Karpas-422 (cell line): ENCODE measurements at regions not wholly inside any gene's neighbourhood (a gene's known extent, or its start where the extent isn't known, plus 50 kb on each side); places are given as distances from the start of the nearest gene placed in this dataset.

Source experiments
- DNase-seq: peaks from one replicate; pipeline ENCODE4 v3.0.0-alpha.2; 2015
- H2AFZ ChIP-seq: fragments of 200-600 bp; sonication (generic); 2 replicates; pipeline ENCODE4 v1.6.1; 2014; ENCODE audit warnings: antibody characterized with exemption, low read length, mixed read lengths
- H3K27ac ChIP-seq: fragments of 200-600 bp; sonication (generic); 2 replicates; pipeline ENCODE4 v1.5.1; 2014; ENCODE audit warnings: mild to moderate bottlenecking, low read length, moderate library complexity
- H3K27me3 ChIP-seq: fragments of 200-600 bp; sonication (generic); 2 replicates; pipeline ENCODE4 v1.6.1; 2014; ENCODE audit warnings: low read length, mixed read lengths
- H3K36me3 ChIP-seq: fragments of 200-600 bp; sonication (generic); 2 replicates; pipeline ENCODE4 v1.6.1; 2014; ENCODE audit warnings: low read length, mixed read lengths; ENCODE audit not compliant: insufficient read depth
- H3K4me1 ChIP-seq: fragments of 200-600 bp; sonication (generic); 2 replicates; pipeline ENCODE4 v1.6.1; 2014; ENCODE audit warnings: mild to moderate bottlenecking, low read length, mixed read lengths
- H3K4me2 ChIP-seq: fragments of 200-600 bp; sonication (generic); 2 replicates; pipeline ENCODE4 v1.6.1; 2014; ENCODE audit warnings: low read length, low read depth, mild to moderate bottlenecking; ENCODE audit not compliant: poor library complexity, severe bottlenecking
- H3K4me3 ChIP-seq: fragments of 200-600 bp; sonication (generic); 2 replicates; pipeline ENCODE4 v1.5.1; 2014; ENCODE audit warnings: mild to moderate bottlenecking, antibody characterized with exemption, low read length, mixed read lengths
- H3K79me2 ChIP-seq: fragments of 200-600 bp; sonication (generic); 2 replicates; pipeline ENCODE4 v1.6.1; 2014; ENCODE audit warnings: mild to moderate bottlenecking, low read length, mixed read lengths
- H3K9ac ChIP-seq: fragments of 200-600 bp; sonication (generic); 2 replicates; pipeline ENCODE4 v1.6.0; 2014; ENCODE audit warnings: low read length
- H3K9me2 ChIP-seq: fragments of 200-600 bp; sonication (generic), shearing (Covaris generic); replicated peaks from 2 replicates; pipeline ENCODE4 v1.6.0; 2014; ENCODE audit warnings: mild to moderate bottlenecking, low read length, moderate library complexity; ENCODE audit not compliant: insufficient read depth
- H3K9me3 ChIP-seq: fragments of 300-700, 200-600 bp; sonication (generic); 2 replicates; pipeline ENCODE4 v1.6.1; 2014; ENCODE audit warnings: low read length, mixed read lengths
- H4K20me1 ChIP-seq: fragments of 200-600 bp; sonication (generic); 2 replicates; pipeline ENCODE4 v1.6.1; 2014; ENCODE audit warnings: mild to moderate bottlenecking, antibody characterized with exemption, low read length, low read depth; ENCODE audit not compliant: insufficient read depth

- Histone ChIP-seq H3K36me3 (no peaks in the 10 kb centered on the region), H3K4me1 (no peaks in the 10 kb centered on the region), H2AFZ (no peak overlapping the region), H3K9me3 (peaks cover 8% of the 10 kb centered on the region), H3K27me3 (no peaks in the 10 kb centered on the region), H3K9ac (no peak overlapping the region), H3K79me2 (no peaks in the 10 kb centered on the region), H3K27ac (no peak overlapping the region), H3K9me2 (no peaks in the 10 kb centered on the region), H4K20me1 (no peaks in the 10 kb centered on the region), H3K4me3 (no peak overlapping the region), H3K4me2 (no peak overlapping the region)
- DNase-seq = no peak
Observed at GRCh38 chr18:78853341-78853740, 126.3 kb upstream of the SALL3 start.

GRCh38 chr18:78855188-78855587 is 124.4 kb upstream of the SALL3 start:
- H3K4me1 ChIP-seq = no peaks in the 10 kb centered on the region
- H2AFZ ChIP-seq = no peak overlapping the region
- no peaks in the 10 kb centered on the region for H3K9me2 ChIP-seq
- H3K27ac ChIP-seq = no peak overlapping the region
- H3K4me2 ChIP-seq = no peak overlapping the region
- H4K20me1 ChIP-seq = no peaks in the 10 kb centered on the region
- peaks cover 8% of the 10 kb centered on the region for H3K9me3 ChIP-seq
- no peak overlapping the region for H3K9ac ChIP-seq
- no peaks in the 10 kb centered on the region for H3K27me3 ChIP-seq
- DNase-seq = no peak
- H3K4me3 ChIP-seq = no peak overlapping the region
- no peaks in the 10 kb centered on the region for H3K36me3 ChIP-seq
- no peaks in the 10 kb centered on the region for H3K79me2 ChIP-seq

GRCh38 chr18:78856569-78857313 is 122.9 kb upstream of the SALL3 start:
- no peaks in the 10 kb centered on the region for H3K9me2 ChIP-seq
- no peak overlapping the region for H2AFZ ChIP-seq

GRCh38 chr18:78857314-78858150 is 122.1 kb upstream of the SALL3 start:
- no peaks in the 10 kb centered on the region for H3K27me3 ChIP-seq

More at GRCh38 chr18:78856569-78857313, 122.9 kb upstream of the SALL3 start:
- no peaks in the 10 kb centered on the region for H4K20me1 ChIP-seq
- H3K9ac ChIP-seq = no peak overlapping the region
- H3K9me3 ChIP-seq = peaks cover 2% of the 10 kb centered on the region; the same call in 1 of the 2 replicates
- no peak overlapping the region for H3K27ac ChIP-seq
- no peak for DNase-seq
- H3K36me3 ChIP-seq = no peaks in the 10 kb centered on the region
- no peaks in the 10 kb centered on the region for H3K79me2 ChIP-seq
- H3K4me1 ChIP-seq = no peaks in the 10 kb centered on the region
- no peaks in the 10 kb centered on the region for H3K27me3 ChIP-seq
- H3K4me3 ChIP-seq = no peak overlapping the region
- H3K4me2 ChIP-seq = no peak overlapping the region

GRCh38 chr18:78859686-78860085 is 119.9 kb upstream of the SALL3 start:
- DNase-seq = no peak
- no peaks in the 10 kb centered on the region for H3K9me3 ChIP-seq
- no peaks in the 10 kb centered on the region for H3K9me2 ChIP-seq
- H3K27me3 ChIP-seq = no peaks in the 10 kb centered on the region
- H3K4me3 ChIP-seq = no peak overlapping the region
- H3K4me1 ChIP-seq = peaks cover 5% of the 10 kb centered on the region; the same call in 1 of the 2 replicates
- H3K79me2 ChIP-seq = no peaks in the 10 kb centered on the region
- no peak overlapping the region for H3K27ac ChIP-seq
- H3K9ac ChIP-seq = no peak overlapping the region
- H3K4me2 ChIP-seq = no peak overlapping the region
- H3K36me3 ChIP-seq = no peaks in the 10 kb centered on the region
- no peaks in the 10 kb centered on the region for H4K20me1 ChIP-seq
- no peak overlapping the region for H2AFZ ChIP-seq

More at GRCh38 chr18:78857314-78858150, 122.1 kb upstream of the SALL3 start:
- Histone ChIP-seq H3K9ac (no peak overlapping the region), H3K27ac (no peak overlapping the region), H4K20me1 (no peaks in the 10 kb centered on the region), H3K36me3 (no peaks in the 10 kb centered on the region), H3K4me2 (no peak overlapping the region), H2AFZ (no peak overlapping the region), H3K9me3 (no peaks in the 10 kb centered on the region), H3K79me2 (no peaks in the 10 kb centered on the region), H3K4me1 (0 out of 2 replicates have a peak, but pooled peaks cover under 1% of the 10 kb centered on the region), H3K4me3 (no peak overlapping the region), H3K9me2 (no peaks in the 10 kb centered on the region)
- no peak for DNase-seq

GRCh38 chr18:78860117-78860516 is 119.5 kb upstream of the SALL3 start:
- H3K4me1 ChIP-seq = peaks cover 5% of the 10 kb centered on the region; the same call in 1 of the 2 replicates
- H3K9ac ChIP-seq = no peak overlapping the region
- no peaks in the 10 kb centered on the region for H3K36me3 ChIP-seq
- H3K4me2 ChIP-seq = no peak overlapping the region
- H3K79me2 ChIP-seq = no peaks in the 10 kb centered on the region
- no peaks in the 10 kb centered on the region for H3K9me3 ChIP-seq
- no peak overlapping the region for H2AFZ ChIP-seq
- no peaks in the 10 kb centered on the region for H3K27me3 ChIP-seq
- H3K9me2 ChIP-seq = no peaks in the 10 kb centered on the region
- H4K20me1 ChIP-seq = no peaks in the 10 kb centered on the region
- H3K27ac ChIP-seq = no peak overlapping the region
- DNase-seq = no peak
- no peak overlapping the region for H3K4me3 ChIP-seq

GRCh38 chr18:78861116-78861515 is 118.5 kb upstream of the SALL3 start:
- no peak overlapping the region for H3K27ac ChIP-seq

GRCh38 chr18:78861706-78862105 is 117.9 kb upstream of the SALL3 start:
- no peaks in the 10 kb centered on the region for H3K36me3 ChIP-seq
- no peak overlapping the region for H2AFZ ChIP-seq
- no peak for DNase-seq
- no peak overlapping the region for H3K4me3 ChIP-seq
- H4K20me1 ChIP-seq = no peaks in the 10 kb centered on the region
- peaks cover 5% of the 10 kb centered on the region; the same call in 1 of the 2 replicates for H3K4me1 ChIP-seq
- no peak overlapping the region for H3K9ac ChIP-seq
- H3K79me2 ChIP-seq = no peaks in the 10 kb centered on the region
- no peak overlapping the region for H3K4me2 ChIP-seq
- H3K27me3 ChIP-seq = no peaks in the 10 kb centered on the region
- no peak overlapping the region for H3K27ac ChIP-seq
- no peaks in the 10 kb centered on the region for H3K9me3 ChIP-seq
- H3K9me2 ChIP-seq = no peaks in the 10 kb centered on the region

More at GRCh38 chr18:78861116-78861515, 118.5 kb upstream of the SALL3 start:
- H3K4me1 ChIP-seq = peaks cover 5% of the 10 kb centered on the region; the same call in 1 of the 2 replicates
- no peak overlapping the region for H3K4me2 ChIP-seq
- H3K9me3 ChIP-seq = no peaks in the 10 kb centered on the region
- H3K36me3 ChIP-seq = no peaks in the 10 kb centered on the region
- no peaks in the 10 kb centered on the region for H4K20me1 ChIP-seq
- no peak overlapping the region for H3K4me3 ChIP-seq
- no peaks in the 10 kb centered on the region for H3K27me3 ChIP-seq
- H2AFZ ChIP-seq = no peak overlapping the region
- no peak for DNase-seq
- no peaks in the 10 kb centered on the region for H3K79me2 ChIP-seq
- H3K9ac ChIP-seq = no peak overlapping the region
- no peaks in the 10 kb centered on the region for H3K9me2 ChIP-seq
